Dermis blood vessel endothelial cell (primary cell): ENCODE measurements at regions not wholly inside any gene's neighbourhood (a gene's known extent, or its start where the extent isn't known, plus 50 kb on each side); places are given as distances from the start of the nearest gene placed in this dataset.

Source experiments
- DNase-seq: peaks from one replicate; pipeline ENCODE4 v3.0.0; 2010

DNA sequence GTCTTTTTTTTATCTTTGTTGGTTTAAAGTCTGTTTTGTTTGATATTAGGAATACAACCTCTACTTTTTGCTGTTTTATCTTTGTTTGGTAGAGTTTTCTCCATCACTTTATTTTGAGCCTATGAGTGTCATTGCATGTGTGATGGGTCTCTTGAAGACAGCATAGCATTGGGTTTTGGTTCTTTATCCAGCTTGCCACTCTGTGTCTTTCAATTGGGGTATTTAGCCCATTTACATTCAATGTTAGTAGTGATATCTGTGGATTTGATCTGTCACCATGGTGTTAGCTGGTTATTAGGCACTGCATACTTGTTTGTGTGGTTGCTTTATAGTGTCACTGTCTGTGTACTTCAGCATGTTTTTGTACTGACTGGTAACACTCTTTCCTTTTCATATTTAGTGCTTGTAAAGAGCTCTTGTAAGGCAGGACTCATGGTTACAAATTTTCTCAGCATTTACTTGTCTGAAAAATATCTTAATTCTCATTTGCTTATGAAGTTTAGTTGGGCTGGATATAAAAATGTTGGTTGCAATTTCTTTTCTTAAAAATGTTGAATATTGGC is 845.5 kb downstream of the TLE4 start:
- DNase-seq: no peak

DNA sequence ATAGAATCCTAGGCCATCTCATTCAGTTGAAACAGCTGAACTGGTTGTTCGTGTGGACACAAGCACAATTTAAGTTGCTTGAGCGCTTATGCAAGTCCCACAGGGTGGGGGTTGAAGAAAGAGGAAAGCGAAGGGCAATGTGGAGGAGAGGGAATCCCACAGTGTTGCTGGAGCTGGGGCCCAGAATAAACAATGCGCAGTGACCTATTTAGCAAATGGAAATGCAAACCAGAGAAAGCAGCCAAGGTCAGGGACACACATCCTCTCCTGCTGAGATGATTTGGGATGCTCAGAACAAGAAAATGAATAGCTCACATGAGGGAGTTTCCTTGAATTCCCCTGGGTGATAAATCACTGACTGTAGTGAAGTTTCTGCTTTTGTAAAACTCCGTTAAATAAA is 838.3 kb downstream of the TLE4 start:
- no peak for DNase-seq

DNA sequence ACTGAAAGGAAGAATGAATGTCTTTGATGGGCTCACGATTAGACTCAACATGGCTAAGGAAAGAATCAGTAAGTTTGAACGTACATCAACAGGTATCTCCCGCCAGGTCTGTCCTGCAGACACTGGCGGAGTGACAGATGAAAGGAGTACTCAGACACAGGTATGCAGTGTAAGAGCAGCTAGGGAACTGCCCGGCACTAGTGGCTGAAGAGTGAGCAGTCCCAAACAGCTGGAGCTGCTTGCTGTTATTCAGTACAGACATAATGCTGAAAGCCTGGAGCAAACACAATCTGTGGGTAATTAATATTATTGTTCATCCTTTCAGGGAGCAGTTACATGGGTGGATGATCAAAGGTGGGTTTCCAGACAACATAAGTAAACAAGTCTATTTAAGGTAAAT is 835.5 kb downstream of the TLE4 start:
- DNase-seq: no peak

DNA sequence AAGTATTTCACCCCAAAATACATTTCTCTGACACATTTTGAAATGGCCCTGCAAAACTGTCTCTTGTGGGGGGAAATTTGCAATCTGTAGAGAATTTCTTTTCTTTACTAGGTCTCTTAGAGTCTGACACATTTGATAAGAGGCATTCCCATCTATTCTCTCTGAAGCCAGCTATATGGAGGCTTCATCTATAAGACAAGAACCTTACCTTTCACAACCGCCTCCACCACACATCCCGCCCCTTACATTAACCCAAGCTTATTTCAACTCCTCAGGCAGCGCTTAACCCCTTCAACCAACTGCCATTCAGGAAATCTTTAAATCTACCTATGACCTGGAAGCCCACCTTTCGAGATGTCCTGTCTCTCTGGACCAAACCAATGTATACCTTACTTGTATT is 829.5 kb downstream of the TLE4 start:
- no peak for DNase-seq

DNA sequence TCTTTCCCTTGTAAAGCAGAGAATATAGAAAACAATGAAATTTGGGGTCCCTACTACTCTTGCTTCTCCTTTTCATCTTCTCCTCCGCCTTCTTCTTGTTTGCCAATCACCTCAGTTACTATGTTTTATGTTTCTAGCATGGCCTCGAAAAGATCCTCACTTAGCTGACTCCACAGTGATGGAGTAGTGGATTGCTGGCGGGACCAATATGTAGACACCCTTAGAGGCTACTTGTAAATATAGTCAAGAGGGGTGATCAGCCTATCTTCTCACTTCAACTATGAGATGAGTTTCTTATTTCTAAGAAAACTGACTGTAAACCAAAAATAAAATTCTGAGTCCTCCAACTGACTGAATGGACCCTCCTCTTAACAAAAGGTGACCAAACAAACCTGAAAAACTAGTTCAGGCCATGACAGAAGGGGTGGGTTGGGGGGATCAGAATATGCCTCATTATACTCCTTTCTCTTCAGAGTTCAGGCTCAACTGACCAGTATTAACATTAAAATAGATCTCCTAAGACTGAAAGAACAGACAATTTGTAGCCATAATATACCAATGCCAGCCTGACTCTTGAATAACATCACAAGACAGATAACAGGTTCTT is 829.0 kb downstream of the TLE4 start:
- DNase-seq: no peak

DNA sequence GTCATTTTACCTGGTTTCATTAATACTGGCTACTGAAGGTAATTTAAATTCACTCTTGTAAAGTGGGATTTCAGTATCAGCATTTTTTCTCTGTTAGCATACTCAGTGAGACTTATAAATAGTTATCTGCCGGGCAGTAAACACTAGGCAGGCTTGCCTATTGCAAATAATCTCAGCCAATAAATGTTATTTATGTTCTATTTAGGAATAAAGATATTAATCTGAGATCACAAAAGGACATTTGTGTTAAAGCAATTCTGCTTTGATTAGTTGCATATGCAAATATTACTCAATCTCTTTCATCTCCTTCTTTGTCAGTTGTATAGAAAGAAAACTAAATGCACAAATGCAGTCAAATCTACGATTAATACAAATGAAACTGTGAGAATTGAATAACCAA is 827.8 kb downstream of the TLE4 start:
- DNase-seq: no peak

DNA sequence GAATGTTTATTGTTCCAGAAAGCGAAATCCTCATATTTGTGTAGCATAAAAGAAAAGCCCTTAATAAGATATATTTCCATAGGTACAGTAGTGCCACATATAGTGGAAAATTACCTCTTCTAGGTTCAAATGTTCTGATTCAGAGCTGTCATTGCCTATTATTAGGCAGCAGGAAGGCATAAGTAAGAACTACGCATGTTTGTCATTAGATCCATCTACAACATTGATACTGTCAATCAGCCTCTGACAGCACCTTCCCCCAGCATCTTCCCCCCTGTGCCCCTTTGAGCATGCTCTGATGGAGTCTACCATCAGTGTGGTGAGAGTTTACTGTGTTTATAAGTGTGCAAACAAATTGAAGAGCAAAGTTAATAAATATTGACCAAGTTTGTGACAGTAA is 816.1 kb downstream of the TLE4 start:
- no peak for DNase-seq

DNA sequence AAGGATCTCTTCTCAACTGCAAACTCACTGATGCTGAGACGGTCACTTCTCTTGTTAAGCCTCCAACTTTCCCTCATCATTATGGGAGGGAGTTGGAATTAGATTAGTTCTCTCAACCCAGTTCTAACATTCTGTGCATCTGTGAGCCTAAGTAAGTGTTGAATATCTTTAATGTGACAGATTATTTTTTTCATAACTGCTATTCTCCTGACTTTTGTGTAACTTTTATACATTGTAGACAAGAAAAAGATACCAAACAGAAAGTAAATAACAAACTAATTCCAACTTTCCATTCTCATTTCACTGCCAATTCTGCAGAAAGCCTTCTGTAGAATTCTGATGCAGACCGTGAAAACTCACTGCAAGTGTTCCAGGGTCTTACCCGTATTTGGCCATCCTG is 813.5 kb downstream of the TLE4 start:
- DNase-seq: no peak

DNA sequence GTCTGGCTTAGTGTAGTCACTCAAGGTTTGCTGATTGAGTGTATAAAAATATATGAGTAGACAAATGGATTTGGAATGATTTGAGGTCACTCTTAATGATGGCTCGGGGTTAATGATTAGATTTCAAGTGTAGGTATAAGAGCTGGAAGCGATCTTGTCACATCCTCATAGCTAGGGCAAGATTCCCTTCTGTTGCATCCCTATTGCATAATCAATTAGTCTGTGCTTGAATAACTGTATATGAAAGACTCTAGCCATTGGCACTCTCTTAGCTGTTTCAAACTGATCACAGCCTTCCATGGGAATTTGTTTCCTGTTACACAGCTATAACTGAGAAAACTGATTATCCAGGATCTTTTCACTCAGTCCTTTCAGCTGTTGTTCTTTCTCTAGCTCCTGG is 811.6 kb downstream of the TLE4 start:
- DNase-seq: no peak

DNA sequence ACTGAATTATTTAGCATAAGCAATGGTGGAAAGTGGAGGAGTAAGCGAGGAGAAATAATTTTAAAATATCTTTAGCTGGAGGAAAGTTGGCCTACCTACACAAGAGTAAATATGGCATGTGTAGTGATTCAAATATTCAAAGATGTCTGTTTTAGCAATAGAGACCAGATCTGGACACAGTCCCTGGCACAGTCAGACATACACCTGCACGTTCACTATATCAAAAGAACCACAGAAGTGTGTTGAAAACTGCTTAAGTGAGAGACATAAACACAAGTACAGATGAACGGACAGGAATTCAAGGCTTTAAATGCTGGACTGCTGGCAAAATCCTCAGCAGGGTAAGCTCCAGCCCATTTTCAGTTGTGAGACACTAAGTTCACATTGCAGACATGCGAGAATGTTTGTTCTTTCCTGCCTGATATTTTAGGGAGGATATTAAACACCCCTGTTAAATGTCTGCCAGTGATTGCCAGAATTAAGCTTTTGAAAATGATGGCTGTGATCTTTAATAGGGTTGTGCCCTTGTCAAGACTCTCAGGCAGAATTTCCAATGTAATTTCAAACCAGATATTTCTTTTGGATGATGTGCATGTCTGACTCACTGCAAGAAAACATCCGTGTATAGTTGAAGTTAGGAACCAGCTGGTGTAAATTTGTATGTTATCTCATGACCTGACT is 810.6 kb downstream of the TLE4 start:
- DNase-seq: no peak

DNA sequence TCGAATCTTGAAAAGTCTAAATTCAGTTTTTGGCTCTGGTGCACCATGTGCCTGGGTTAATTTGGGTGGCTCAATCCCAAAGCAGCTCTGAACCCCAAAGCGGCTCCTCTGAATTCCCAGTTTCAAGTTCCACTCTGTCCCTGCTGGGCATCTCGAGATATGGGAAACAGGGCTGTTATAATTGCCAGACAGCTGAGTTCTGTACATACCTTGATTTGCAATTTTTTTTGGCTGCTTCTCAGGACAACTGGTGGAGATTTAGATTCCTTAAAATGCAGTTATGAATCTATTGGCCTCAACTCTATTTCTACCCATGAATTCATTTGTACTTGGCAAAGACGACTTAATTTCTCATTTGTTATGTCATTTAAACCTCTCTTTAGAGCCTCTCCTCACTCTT is 808.5 kb downstream of the TLE4 start:
- no peak for DNase-seq

DNA sequence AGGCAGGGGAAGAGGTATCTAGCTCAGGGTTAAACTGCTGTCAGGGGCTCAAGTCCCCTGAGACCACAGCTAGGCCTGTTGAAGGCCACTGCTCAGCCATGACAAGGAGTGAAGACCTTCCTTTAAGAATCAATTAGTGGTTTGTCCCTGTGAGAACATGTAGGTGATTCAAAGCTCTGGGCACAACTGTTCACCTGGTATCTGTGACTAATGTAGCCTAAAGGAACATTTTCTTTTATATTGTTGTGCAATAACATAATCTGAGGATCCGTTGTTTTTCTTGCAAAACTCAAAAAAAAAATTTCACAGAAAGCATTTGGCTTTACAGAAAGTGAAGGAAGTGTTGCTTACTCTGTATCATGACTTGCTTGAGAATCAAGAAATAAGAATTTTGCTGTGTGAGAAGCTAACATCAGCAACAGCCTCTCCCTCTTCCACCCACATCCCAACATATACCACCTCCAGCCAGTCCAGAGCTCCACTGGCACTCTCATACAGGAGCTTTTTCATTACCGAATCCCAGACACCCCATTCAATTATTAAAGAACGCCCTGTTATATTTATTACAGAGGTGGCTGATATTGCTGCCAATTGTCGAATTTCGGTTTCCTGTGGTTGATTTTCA is 807.0 kb downstream of the TLE4 start:
- no peak for DNase-seq

DNA sequence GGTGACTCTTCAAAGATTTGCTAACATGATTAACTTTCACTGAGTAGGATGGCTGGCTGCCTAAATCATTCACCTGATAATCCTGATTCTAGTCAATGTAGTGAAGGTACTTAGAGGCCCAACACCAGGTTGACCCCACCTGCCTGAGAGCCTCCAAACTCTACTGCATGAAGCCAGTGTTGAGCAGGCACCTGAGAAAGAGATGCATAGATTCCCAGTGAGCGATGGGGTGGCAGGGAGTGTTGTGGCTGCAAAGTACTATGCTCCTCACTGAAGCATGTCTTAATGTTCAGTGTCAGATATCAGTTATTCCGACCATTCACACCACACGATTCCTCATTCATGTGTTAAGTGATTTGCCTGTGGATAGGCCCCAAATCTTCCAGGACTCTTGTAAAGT is 804.4 kb downstream of the TLE4 start:
- no peak for DNase-seq

DNA sequence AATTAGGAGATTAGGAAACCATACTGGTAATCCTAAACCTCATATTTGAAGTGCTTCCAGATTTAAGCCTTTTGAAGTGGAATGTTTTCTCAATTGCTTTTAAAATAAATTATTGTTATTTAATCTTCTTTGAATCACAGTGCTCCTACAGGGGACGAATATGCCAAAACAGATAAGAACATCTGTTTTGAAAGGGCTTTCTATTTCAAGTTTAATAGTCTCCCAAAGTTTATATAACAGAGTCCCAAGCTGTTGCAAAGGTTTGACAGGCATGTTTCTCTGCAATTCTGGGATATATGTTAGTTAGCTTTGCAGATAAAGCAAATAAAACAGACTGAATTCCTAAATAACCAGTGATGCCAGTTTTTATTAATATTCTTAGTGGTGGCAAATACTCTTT is 803.7 kb downstream of the TLE4 start:
- no peak for DNase-seq

DNA sequence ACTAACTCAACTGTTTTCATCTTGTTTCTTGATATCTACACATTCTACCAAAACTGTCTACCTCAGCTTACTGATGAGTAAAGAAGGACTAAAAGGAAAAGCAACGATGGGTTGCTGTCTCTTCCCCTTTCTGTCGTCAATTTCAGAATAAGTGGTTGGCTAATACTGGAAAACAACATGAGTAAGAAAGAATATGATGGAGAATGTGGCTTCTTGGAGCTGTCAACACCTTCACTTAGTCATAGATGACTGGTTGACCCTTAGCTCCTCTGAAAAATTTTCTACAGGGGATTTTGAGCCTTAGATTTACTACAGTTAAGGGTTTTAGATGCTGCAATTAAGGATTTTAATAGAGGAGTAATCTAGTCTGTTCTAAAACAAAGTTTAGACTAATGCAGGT is 797.9 kb downstream of the TLE4 start:
- DNase-seq: no peak

DNA sequence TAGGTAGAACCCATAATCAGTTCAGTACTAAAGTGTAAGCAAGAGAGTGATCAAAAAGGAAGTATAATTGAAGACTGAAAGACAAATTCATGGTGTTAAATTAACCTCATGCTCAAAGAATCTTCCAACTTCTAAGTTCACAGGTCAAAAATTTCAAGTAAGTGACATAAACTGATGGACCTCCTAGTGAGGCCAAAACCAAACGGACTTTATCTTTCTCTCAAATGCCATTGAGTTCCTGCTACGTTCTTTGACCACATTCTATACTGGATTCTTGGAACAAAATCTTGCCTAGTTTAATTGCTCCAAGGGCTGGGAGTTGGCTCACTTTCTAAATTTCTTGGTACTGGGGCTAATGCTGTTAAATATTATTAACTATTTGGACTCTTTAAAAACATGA is 794.9 kb downstream of the TLE4 start:
- no peak for DNase-seq

DNA sequence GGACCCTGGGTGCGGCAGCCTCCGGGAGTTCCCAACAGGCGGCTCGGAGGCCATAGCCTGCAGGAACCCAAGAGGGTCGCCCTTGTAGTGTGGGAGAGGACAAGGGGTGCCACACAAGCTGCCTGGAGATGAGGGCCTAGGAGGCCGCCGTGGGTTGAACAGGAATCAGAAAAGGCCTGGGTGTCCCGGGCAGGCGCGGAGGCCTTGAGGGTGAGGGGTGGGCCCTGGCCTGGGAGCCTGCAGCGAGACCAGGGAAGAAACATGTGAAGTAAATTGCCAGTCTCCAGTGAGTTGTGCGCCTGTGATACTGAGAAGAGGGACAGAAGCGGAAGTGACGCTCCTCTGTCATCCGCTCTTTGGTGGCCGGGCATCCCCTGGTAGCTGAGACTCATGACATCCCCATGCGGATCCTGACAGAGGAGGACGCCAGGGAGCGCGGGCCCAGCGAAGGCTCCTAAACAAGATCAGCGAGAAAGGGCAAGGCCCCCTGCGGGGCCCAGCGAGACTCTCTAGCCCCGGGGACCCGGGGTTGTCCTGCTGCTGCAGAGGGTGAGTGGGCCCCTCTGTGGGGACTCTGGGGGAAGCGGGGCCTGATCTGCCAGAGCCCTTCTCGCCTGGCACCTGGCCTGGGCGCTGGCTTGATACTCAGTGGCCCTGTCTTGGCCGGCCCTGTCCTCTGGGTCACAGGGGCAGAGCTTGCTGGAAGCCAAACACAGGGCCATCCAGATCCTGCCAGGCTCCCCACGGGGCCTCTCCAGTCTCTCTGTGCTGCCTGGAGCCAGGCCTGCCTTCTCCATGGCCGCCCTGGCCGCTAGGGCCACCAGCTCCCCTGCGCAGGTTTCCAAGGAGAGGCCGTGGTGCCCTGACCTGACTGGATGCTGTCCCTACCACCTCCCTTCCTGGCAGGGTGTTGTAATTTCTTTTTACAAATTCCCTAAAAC is 788.4 kb downstream of the TLE4 start:
- no peak for DNase-seq

DNA sequence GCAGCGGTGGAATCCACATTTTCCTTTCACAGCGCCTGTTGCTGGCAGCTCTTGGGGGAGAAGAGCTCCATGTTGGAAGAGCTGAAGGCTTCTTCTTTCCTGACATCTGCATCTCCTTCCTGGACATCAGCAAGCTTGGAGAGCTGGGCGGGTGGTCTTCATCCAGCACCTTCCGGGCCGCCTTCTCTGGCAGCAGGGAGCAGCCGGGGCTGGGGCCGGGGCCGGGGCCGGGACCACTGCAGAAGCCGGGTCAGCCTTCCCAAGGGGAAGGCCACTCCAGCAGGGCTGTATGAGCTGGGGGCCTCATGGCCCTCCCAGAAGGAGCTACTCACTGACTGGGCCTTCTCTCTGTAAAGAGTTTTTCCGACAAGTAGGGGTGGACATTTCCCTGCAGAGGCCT is 787.5 kb downstream of the TLE4 start:
- DNase-seq: no peak

DNA sequence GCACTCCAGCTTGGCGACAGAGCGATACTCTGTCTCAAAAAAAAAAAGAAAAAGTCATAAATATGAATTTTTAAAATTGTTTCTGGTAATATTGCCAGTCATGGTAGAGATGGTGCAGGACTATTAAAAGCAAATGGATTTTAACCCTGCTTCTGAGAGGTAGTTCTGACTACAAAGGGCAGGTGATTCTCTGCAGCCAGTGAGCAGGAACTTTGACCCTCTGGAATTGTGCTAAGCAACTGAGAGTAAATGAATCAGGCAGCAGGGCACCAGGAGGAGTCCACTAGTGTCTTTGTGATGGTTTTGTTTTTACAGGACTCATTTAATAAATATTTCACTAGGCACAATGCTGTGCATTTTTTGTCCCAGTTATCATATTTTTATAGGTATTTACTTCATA is 781.2 kb downstream of the TLE4 start:
- no peak for DNase-seq

DNA sequence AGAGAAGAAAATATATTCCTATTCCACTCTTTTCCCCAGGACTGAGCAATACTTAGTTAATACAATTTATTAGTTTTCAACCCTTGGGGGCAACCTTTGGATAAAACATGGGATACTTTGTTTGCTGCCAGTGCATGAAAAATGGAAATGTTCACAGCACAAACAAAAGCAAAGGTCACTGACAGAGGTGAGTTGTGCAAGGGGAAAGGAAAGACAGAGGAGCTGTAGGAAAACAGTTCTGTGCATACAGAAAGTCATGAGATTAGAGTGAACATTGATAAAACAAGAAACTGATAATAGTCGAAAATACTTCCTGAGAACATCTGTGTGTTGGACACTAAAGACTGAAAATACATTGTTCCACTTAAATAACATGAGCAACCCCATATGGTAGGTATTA is 779.8 kb downstream of the TLE4 start:
- no peak for DNase-seq

DNA sequence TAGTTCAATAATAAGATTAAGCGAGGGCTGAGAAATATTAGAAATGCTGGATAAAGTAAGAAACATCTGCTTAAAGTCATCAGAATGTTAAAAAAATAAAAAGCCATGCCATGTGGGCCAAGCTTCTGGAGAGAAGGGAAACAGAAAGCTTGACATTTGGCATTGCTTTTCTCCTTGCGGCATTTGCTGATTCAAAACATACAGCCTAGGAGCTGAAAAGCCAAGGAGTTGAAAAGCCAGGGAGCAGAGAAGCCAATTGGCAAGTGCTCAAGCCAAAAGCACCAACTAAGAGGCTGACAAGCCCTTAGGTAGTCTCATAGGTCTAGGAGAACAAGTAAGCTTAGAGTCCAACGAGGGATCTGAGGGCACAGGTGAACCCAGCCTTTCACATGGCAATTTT is 754.3 kb downstream of the TLE4 start:
- no peak for DNase-seq

DNA sequence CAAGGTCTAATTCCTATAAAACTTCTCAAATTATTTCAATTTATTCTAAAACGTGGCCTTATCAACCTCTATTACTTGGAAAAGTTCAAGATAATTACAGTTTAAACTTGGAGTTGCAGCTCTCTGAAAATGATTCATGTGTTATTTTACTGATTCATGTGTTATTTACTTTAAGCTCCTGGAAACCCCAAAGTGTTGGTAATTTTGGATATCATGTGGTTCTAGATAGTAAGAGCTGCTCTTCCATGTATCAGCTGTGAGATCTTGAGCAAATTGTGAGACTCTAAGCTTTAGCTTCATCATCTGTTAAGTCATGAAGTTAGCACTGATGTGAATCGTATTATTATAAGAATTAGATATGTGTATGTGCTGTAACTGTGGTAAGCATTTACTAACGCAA is 749.2 kb downstream of the TLE4 start:
- no peak for DNase-seq

DNA sequence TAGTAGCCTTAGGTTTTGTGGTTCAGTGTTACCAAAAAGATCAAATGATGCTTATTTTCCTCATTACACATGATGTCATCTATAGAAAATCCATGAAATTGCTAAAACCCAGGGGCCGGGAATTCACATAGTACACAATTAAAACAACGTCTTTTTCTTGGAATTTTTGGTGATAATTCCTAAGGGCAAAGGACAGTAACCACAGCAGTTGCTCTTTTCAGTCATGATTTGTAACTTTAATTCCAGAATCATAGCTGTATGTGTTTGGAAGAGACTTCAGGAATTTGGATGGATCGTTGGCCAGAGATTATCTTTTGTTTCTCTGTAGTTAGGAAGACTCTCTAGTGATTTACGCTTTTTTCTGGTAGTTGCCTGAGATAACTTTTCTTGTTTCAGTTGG is 748.7 kb downstream of the TLE4 start:
- DNase-seq: no peak
